ENCODE measurements at regions not wholly inside any gene's neighbourhood (a gene's known extent, or its start where the extent isn't known, plus 50 kb on each side); places are given as distances from the start of the nearest gene placed in this dataset.

DNA sequence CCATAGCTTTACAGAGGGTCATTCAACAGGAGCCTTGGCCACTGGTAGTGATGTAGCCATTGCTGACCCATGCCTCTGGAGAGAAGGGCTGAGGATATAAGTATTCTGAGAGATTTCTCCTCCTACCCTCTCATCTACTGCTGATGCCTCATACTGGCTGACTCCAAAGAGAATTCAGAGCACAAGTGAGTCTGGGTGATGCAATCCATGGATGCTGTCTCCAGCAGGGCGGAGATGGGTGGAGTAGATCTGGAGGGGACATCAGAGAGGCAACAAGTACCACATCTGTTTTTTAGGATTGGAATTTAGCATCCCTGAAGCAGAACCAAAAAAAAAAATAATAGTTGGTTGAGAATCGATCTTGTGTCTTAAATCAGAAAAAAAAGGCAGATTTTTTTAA lies 705.7 kb upstream of the CELF2 start:
- TF ChIP-seq, protein P1, sequence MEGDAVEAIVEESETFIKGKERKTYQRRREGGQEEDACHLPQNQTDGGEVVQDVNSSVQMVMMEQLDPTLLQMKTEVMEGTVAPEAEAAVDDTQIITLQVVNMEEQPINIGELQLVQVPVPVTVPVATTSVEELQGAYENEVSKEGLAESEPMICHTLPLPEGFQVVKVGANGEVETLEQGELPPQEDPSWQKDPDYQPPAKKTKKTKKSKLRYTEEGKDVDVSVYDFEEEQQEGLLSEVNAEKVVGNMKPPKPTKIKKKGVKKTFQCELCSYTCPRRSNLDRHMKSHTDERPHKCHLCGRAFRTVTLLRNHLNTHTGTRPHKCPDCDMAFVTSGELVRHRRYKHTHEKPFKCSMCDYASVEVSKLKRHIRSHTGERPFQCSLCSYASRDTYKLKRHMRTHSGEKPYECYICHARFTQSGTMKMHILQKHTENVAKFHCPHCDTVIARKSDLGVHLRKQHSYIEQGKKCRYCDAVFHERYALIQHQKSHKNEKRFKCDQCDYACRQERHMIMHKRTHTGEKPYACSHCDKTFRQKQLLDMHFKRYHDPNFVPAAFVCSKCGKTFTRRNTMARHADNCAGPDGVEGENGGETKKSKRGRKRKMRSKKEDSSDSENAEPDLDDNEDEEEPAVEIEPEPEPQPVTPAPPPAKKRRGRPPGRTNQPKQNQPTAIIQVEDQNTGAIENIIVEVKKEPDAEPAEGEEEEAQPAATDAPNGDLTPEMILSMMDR (IDR thresholded peaks at IDR 0.05) = no peak
- TF ChIP-seq POLR2A (IDR thresholded peaks at IDR 0.05) = no peak
